Body of pancreas (tissue), 4 donors: ENCODE measurements at regions not wholly inside any gene's neighbourhood (a gene's known extent, or its start where the extent isn't known, plus 50 kb on each side); places are given as distances from the start of the nearest gene placed in this dataset.

Source experiments
- CTCF ChIP-seq, 7 experiments: fragments of 450-650 bp in 4 of 7; fragments of 200-600 bp in 3 of 7; sonication (generic) in 3 of 7; IDR thresholded peaks; one replicate each; pipeline ENCODE4 v1.5.1; 2016 to 2019; ENCODE audit warnings: antibody characterized with exemption in 7 of 7
- POLR2A ChIP-seq, 3 donors: fragments of 450-650 bp; IDR thresholded peaks; one replicate each; pipeline ENCODE4 v1.6.1; 2016; ENCODE audit warnings: antibody characterized with exemption in 3 of 3, mild to moderate bottlenecking in 2 of 3

DNA sequence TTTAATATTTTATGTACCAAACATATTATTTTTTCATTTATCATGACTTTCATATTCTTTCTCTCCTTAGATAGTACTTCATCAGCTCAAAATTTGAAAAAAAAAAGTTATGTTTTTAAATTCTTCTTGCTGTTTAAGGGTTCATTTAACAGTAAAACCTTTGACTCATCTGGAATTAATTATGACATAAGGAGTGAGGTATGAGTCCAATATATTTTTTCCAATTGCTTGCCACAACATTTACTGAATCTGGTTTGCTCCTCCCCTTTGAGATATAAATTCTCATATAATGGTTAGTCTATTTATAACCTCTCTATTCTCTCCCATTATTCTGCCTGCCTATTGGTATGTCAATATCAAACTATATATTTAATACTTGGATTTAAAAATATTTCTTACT is 387.8 kb downstream of the TUSC7 start:
- no peak for TF ChIP-seq CTCF (IDR thresholded peaks at IDR 0.05)
- no peak for TF ChIP-seq POLR2A (IDR thresholded peaks at IDR 0.05)
